ENCODE measurements at regions not wholly inside any gene's neighbourhood (a gene's known extent, or its start where the extent isn't known, plus 50 kb on each side); places are given as distances from the start of the nearest gene placed in this dataset.

GRCh38 chr4:164021947-164022346 is 527.5 kb downstream of the TMA16 start:
- TF ChIP-seq POLR2A (IDR thresholded peaks at IDR 0.05): no peak
- TF ChIP-seq CTCF (IDR thresholded peaks at IDR 0.05): no peak
- no peak for TF ChIP-seq POLR2AphosphoS5 (IDR thresholded peaks at IDR 0.05)

Measured in suprapubic skin (tissue), 4 donors.